ENCODE measurements at regions not wholly inside any gene's neighbourhood (a gene's known extent, or its start where the extent isn't known, plus 50 kb on each side); places are given as distances from the start of the nearest gene placed in this dataset.

GRCh38 chr16:17901309-17901708, 430.5 kb upstream of the XYLT1 start:
- Mint-ChIP-seq H3K4me1 (no peaks in the 10 kb centered on the region), H3K36me3 (ENCODE audit: low read depth) (no peaks in the 10 kb centered on the region), H3K27me3 (ENCODE audit: low read depth) (no peaks in the 10 kb centered on the region), H3K9me3 (peaks cover 4% of the 10 kb centered on the region), H3K4me3 (no peak overlapping the region), H3K27ac (ENCODE audit: unreplicated experiment) (no peak overlapping the region)
- TF ChIP-seq, protein P1, sequence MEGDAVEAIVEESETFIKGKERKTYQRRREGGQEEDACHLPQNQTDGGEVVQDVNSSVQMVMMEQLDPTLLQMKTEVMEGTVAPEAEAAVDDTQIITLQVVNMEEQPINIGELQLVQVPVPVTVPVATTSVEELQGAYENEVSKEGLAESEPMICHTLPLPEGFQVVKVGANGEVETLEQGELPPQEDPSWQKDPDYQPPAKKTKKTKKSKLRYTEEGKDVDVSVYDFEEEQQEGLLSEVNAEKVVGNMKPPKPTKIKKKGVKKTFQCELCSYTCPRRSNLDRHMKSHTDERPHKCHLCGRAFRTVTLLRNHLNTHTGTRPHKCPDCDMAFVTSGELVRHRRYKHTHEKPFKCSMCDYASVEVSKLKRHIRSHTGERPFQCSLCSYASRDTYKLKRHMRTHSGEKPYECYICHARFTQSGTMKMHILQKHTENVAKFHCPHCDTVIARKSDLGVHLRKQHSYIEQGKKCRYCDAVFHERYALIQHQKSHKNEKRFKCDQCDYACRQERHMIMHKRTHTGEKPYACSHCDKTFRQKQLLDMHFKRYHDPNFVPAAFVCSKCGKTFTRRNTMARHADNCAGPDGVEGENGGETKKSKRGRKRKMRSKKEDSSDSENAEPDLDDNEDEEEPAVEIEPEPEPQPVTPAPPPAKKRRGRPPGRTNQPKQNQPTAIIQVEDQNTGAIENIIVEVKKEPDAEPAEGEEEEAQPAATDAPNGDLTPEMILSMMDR (conservative IDR thresholded peaks at IDR 0.05), result no peak
- no peak for DNase-seq (ENCODE audit: low read depth, low spot score)

DNA sequence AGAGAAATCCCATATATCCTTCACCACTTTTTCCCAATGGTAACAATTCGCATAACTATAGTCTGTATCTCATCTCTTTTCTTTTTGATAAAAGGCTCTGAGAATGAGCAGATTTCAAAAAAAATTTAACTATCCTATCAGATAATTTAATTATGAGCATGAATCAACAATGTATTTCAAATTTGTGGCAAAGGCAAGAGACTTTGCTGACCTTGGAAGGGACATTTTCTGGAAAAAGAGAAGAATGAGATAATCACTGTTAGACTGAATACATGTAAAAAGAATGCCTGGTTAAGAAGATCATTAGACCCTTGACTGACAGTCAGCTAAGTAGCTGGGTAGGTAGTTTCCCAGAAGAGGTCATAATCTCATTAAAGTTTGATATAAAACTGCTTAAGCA, 428.4 kb upstream of the XYLT1 start:
- H3K9me3 Mint-ChIP-seq, result no peaks in the 10 kb centered on the region
- no peaks in the 10 kb centered on the region for H3K4me1 Mint-ChIP-seq
- TF ChIP-seq, protein P1 (conservative IDR thresholded peaks at IDR 0.05), result no peak
- H3K27ac Mint-ChIP-seq (ENCODE audit: unreplicated experiment), result no peak overlapping the region
- H3K36me3 Mint-ChIP-seq (ENCODE audit: low read depth), result no peaks in the 10 kb centered on the region
- DNase-seq (ENCODE audit: low read depth, low spot score), result no peak
- no peaks in the 10 kb centered on the region for H3K27me3 Mint-ChIP-seq (ENCODE audit: low read depth)
- no peak overlapping the region for H3K4me3 Mint-ChIP-seq

- no peak for DNase-seq (ENCODE audit: low read depth, low spot score)
- Mint-ChIP-seq H3K27ac (ENCODE audit: unreplicated experiment) (no peak overlapping the region), H3K4me3 (no peak overlapping the region), H3K9me3 (no peaks in the 10 kb centered on the region), H3K4me1 (no peaks in the 10 kb centered on the region), H3K36me3 (ENCODE audit: low read depth) (no peaks in the 10 kb centered on the region), H3K27me3 (ENCODE audit: low read depth) (no peaks in the 10 kb centered on the region)
- TF ChIP-seq, protein P1 (conservative IDR thresholded peaks at IDR 0.05), result no peak
These were observed 417.2 kb upstream of the XYLT1 start for GRCh38 chr16:17887963-17888362.

DNA sequence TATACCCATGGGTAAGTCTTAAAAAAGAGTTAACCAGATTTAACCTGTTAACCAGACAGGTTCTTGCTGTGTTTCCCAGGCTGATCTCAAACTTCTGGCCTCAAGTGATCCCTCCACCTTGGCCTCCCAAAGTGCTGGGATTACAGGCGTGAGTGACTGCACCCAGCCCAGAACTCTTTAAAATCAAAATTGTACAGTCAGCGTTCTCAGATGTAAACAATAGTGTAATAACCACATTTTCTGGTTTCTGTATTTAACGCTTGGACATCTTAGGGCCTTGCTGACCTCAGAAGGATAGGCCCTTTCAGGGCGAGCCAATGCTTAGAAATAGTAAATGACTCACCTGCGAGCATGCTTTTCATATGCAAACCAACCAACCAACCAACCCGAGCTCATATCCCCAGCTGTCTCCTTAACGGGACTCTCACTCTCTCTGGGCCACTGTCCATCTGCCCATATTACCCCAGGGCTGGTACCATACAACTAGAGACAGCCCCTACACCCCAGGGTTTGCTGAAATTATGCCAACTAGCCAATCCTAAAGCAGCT, 415.0 kb upstream of the XYLT1 start:
- Mint-ChIP-seq H3K9me3 (no peaks in the 10 kb centered on the region), H3K27ac (ENCODE audit: unreplicated experiment) (no peak overlapping the region)

DNA sequence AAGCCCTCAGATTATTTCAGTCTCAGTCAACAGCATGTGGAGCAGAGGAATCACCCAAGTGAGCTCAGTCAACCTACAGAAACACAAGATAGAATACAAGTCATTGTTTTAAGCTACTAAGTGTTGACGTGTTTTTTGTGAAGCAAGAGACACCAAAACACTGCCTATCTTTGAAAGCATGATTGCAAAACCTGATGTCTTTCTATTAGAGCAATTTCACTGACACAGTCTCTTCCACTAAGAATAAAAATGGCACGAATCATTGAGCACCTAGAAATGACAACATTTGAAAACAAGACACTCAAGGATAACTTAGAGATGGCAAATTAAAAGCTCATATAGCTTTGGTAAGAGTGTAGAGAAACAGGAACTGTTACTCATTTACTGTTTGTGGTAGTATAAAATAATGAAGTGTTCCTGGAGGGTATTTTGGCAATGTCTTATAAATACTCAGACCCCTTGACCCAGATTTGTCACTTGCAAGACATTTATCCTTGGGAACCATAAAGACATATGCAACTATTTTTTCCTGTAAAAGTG, 407.1 kb upstream of the XYLT1 start:
- no peak overlapping the region for H3K4me3 Mint-ChIP-seq
- H3K27me3 Mint-ChIP-seq (ENCODE audit: low read depth), result peaks cover 12% of the 10 kb centered on the region
- no peak overlapping the region for H3K27ac Mint-ChIP-seq (ENCODE audit: unreplicated experiment)
- no peaks in the 10 kb centered on the region for H3K9me3 Mint-ChIP-seq
- no peaks in the 10 kb centered on the region for H3K4me1 Mint-ChIP-seq
- TF ChIP-seq, protein P1 (conservative IDR thresholded peaks at IDR 0.05), result no peak
- no peaks in the 10 kb centered on the region for H3K36me3 Mint-ChIP-seq (ENCODE audit: low read depth)
- no peak for DNase-seq (ENCODE audit: low read depth, low spot score)

More for the DNA sequence above, 415.0 kb upstream of the XYLT1 start:
- H3K36me3 Mint-ChIP-seq (ENCODE audit: low read depth), result no peaks in the 10 kb centered on the region
- TF ChIP-seq, protein P1 (conservative IDR thresholded peaks at IDR 0.05), result no peak
- no peak overlapping the region for H3K4me3 Mint-ChIP-seq
- H3K4me1 Mint-ChIP-seq, result no peaks in the 10 kb centered on the region
- no peaks in the 10 kb centered on the region for H3K27me3 Mint-ChIP-seq (ENCODE audit: low read depth)
- DNase-seq (ENCODE audit: low read depth, low spot score), result no peak
